HG03521 (cell line): ENCODE measurements at regions not wholly inside any gene's neighbourhood (a gene's known extent, or its start where the extent isn't known, plus 50 kb on each side); places are given as distances from the start of the nearest gene placed in this dataset.
"Not testable (repeated sequence)": the region's sequence is repeated elsewhere in the genome, so short reads cannot be mapped to it uniquely, and the experiment has no call there.

Source experiments
- ATAC-seq: cut with Tn5 transposase; IDR thresholded peaks from one replicate; pipeline ENCODE4 v1.9.1; 2021; ENCODE audit warnings: mild to moderate bottlenecking, moderate library complexity; ENCODE audit not compliant: unreplicated experiment

DNA sequence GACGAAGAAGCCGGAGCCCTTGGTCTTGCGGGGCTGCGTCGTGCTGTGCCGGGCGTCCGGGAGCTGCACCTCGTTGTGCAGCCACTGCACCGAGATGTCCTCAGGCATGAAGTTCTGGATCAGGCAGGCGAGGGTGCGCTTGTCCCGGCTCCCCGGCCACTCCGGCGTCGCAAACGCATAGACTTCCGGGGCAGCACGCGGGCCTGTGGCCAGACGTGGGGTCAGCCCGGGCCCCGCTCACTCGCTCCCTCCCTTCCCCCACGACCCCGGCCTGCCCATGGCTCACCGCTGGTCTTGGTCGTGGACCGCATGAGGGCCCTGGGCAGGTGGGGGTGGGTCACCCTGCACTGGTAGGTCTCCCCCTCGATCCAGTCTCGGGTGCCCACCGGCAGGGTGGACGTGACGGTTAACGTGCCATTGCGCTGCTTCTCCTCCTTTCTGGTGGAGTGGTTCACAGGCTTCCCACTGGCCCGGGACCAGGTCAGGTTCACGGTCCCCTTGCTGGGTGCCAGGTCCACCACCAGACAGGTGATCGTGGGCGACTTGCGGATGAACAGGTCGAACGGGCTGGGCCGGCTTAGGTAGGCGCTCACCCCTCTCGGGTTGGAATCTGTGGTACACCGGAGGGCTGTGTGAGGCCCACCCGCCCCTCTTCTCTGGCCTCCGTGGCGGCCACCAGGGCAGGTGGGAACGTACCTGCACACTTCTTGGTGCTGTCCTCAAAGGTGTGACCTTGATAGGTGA lies 74.0 kb downstream of the TMEM121 start:
- ATAC-seq = not testable (repeated sequence)

DNA sequence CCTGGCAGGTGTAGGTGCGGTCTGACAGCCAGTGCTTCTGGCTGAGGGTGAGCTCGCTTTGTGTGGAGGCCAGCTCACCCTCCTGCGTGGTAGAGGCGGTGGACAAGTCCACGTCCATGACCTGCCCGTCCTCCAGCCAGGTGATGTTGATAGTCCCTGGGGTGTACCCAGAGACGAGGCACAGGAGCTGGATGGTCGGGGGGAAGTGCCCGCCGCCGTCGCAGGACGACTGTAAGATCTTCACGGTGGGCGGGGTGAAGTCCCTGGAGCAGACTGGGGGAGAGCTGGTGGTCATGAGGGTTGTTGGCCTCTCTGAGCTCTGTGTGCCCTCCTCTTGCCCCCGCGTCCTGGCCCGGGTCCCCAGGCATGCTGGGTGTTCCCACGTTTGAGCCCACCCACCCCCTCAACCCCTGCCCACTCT lies 74.6 kb downstream of the TMEM121 start:
- ATAC-seq = no peak

DNA sequence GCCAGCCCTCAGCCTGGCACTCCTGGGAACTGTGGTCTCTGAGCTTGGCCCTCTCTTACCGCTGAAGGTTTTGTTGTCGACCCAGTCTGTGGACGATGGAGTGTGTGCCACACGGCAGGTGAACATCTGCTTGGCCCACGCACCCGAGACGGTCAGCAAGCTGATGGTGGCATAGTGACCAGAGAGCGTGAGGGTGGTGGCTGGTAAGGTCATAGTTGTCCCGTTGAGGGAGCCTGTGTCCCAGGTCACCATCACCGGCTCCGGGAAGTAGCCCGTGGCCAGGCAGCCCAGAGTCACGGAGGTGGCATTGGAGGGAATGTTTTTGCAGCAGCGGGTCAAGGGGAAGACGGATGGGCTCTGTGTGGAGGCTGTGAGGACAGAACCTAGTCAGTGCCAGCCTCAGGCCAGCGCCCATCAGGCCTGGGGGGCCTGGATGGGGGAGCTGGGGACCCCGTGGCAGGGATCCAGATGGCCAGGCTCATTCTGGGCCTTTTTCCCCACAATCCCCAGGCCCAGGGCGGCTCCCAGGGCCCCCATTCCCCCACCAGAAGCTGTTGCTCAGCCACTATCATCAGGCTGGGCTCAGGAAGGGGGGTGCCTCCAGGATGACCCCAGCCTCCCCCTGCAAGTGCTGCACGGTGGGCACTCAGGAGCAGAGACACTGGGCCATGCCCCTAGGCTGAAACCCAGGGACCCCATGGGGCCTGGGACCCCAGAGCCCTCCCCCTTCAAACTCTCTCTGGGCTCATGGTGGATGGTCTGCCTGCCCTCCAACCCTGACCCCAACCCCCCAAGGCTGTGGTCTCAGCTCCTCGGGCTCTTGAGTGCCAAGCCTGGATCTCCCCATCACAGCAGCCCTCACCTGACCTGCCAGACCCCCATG lies 75.2 kb downstream of the TMEM121 start:
- no peak for ATAC-seq

DNA sequence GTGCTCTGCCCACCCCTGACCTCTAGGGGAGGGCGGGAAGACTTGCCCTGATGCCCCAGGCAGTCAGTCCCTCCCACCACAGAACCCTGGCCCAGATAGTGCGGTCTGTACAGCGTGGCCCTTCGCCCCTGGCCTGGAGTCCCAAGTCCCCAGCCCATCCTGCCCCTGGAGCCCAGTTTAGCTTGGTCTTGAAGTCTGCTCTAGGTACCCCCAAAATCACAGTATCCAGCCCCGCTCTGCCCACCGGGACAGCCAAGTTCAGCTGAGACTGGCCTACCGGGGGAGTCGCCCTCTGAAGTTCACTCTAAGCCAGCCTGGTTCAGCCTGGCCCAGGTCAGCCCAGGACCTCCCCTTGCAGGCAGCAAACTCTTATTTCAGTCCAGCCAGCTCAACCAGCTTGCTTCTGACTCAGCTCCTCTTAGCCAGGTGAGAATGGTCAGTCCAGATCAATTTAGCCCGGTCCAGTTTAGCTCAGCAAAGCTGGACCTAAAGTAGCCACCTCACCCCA lies 75.9 kb downstream of the TMEM121 start:
- no peak for ATAC-seq

DNA sequence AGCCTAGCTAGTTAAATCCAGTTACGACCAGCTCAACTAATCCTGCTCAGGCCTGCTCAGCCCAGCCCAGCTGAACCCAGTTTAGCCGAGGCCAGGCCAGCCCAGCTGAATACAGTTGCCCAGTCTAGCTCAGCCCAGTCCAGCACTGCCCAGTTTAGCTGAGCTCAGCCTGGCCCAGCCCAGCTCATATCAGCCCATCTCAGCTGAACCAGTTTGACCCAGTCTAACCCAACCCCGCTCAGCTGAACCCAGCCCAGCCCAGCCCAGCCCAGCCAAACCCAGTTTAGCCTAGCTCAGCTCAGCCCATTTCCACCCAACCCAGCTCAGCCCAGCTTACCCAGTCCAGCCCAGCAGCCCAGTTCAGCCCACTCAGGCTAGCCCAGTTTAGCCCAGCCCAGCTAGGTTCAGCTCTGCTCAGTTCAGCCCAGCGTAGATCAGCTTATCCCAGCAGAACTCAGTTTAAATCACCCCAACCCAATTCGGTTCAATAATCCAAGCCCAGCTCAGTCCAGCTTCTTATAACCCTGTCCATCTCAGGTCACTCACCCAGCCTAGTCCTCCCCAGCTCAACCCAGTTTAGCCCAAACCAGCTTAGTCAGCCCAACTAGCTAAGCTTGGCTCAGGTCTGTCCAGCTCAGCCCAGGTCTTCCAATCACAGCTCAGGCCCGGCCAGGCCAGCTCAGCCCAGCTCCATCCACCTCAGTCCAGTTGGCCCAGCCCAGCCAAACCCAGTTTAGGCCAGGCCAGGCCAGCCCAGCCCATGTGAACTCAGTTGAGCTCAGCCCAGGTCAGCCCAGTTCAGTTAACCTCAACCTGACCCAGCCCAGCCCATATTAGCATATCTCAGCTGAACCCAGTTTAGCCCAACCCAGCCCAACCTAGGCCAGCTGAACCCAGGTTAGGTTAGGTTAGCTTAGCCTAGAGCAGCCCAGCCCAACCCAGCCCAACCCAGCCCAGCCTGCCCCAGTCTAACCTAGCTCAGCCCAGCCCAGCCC lies 76.7 kb downstream of the TMEM121 start:
- no peak for ATAC-seq

DNA sequence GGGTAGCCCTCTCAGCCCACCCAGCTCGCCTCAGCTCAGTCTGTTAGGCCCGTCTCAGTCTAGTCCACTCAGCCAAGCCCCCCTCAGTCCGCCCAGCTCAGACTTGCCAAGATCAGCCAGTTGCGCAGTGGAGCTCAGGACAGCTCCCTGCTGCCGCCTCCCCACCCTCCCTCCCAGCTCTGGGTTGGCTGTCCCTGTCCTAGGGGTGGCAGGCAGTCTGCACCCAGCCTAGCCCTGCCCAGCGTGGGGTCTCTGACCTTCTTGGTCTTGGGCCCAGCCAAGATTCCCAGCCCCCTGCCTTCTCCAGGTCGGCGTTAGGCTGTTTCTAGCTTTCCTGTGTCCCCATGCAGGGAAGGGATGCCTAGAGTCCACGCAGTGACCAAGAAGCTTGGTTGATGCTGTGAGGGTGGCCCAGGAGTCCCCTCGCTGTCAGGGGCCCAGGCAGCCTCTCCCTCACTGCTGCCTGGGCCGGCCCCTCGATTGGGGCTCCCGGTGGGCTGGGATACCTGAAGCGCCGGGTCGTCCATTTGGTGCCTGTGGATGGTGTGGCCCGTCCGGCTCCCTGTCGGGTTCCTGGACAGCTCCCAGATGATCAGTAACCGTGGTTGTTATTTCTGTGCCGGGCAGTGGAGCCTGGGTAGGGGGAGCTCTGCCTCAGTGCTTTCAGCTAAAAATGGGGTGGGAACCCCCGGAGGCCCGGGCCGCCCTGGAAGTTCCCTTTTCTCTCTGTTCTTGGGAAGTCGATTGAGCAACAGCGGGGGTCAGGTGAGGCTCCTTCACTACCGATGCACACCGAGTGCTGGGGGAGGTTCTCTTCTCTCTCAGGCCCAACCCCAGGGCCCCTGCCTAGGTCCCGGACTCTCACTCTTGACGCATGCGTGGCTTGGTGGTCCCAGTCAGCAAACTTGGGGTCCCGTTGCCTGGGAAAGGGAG lies 78.4 kb downstream of the TMEM121 start:
- not testable (repeated sequence) for ATAC-seq

DNA sequence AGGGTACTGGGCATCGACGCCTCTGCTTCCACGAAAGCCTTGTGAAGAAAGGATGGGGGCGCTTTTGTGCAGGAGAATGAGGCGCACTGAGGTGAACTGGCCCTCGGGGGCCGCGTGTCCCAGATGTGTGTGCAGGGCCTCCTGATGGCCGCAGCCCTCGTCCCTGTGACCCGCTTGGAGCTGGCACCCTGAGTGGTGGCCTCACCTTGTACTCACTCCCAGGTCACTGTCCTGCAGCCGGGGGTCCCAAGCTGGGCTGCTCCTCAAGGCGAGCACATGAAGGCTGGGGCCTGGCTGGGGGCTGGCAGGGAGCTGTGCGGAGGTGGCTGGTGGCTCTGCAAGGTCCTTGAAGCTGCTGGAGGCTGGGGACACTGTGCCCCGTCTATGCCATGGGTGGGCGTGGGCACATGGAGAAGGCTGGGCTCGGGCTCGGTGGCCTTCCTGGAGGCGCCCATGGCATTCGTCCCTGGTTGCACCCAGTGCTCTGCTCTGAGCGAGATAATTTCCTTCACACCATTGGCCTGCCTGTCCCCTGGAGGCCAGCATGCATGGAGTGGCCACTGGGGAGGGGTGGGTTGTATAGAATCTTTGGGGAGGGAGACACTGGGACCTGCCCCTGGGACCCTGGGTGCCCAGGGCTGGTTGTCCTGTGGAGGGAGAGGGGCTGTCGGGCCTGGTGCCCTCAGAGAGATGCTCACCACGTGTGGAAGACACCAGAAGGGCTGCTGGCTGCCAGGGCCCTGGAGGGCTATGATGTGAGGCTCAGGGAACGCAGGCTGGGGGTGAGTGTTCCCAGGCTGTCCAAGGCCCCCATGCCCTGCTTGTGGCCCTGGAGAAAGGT lies 79.3 kb downstream of the TMEM121 start:
- no peak for ATAC-seq

DNA sequence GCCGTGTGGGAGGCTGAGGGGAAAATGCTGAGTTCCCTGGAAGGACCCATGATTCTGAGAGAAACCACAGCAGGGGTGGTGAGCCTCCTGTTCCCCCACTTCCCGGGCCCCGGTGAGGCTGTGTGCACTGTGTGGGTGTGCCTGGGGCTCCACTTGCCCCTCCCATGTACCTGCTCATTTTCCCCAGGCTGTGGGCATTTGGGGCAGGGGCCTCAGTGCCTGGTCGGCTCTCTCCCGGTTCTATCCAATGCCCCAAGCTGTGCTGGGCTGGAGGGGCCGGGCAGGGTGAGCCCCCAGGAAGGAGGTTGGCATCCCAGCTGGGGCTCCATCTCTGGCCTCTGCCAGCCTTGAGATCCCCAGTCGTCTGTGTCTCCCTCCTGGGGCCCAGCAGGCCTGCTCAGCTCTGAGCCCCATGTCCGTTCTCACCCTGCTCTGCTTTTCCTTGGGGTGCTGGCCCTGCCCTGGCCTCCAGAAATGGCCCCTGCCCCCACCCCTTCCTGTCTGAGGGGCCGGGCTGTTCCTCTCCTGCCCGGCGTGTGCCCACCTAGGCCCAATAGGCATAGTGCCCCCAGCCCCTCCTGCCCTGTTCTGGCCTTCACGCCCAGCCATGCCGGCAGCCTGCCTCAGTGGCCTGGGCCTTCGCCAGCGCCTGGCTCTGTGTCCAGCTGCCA lies 80.1 kb downstream of the TMEM121 start:
- ATAC-seq = not testable (repeated sequence)

DNA sequence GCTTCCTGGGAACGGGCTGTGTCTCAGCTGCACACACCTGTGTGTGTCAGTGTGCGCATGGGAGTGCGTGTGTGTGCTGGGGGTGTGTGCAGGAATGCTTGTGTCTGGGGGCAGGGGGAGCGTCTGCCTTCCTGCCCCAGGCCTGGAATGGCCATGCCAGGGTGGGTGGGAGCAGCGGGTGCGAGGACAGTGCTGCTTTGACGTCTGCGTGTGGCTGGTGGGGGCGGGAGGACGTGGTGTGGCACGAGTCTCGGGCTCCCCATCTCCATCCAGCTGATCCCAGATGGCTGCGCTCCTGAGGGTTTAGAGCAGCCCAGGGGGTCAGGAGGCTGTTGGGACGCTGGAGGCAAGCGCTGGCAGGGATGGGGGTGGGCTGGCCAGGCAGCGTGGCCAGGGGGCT lies 80.6 kb downstream of the TMEM121 start:
- ATAC-seq = not testable (repeated sequence)

DNA sequence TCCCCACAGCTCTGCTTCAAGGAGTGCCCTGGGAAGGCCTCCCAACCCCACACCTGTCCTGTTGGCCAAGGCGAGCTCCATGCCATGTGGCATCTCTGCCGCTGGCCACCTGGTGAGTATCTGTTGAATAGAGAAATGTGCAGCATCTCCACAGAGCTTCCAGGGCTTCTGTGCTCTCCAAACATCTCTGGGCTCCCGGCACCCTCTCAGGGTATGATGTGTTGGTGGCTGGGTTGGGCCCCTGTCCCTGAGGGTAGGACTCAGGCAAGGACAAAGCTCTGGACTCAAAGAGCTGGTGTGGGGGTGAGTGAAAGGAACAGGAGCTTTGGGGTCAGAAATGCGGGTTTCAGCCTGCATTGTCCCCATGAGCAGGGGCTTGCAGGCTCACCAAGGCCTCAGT lies 88.6 kb downstream of the TMEM121 start:
- ATAC-seq = not testable (repeated sequence)

DNA sequence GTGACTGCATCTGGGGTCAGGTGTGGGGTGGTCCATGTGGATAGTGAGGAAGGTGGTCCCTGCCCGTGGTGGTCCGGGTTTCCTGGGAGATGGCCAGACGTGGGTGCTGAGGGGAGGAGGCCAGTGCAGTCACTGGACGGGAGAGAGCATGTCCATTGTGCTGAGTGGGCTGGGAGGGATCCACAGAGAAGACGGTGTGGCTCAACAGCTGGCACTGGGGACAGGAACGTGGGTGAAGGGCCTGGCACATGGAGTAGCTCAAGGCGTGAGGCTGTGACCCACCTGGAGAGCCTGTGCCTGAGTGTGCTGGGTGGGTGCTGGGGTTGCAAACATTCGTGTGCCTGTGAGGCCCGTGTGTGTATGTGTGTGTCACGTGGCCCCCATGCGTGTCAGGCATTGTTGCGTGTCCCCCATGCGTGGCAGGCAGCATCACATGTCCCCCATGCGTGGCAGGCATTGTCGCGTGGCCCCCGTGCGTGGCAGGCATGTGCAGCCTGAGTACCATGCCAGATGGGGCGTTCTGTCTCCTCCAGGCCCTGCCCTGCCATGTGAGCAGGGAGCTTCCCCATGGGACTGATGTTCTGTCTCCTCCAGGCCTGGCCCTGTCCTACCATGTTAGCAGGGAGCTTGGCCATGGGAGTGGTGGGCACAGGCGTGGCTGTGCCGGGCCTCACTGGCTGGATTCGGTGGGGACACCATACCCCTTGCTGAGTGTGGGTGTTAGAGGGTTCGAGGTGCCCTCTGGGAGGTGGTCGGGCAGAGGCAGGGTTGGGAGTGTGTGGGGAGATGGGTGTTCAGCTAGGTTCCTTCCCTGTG lies 89.8 kb downstream of the TMEM121 start:
- not testable (repeated sequence) for ATAC-seq

DNA sequence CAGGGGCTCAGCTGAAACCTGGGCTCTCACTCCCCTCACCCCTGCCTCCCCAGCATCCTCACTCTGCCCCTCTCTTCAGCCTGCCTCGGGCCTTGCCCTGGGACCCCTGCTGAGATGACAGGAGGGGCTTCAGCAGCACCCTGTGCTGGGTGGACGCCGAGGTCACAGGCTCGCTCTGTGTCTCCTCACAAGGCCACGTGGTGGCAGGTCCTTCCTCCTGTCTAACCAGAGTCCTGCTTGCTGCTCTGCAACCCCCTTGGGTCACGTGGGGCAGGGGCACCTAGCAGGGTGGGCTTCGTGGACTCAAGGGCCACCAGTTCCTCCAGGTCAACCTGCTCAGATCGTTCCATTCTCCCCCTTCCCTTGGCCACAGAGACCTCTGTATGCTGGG lies 90.4 kb downstream of the TMEM121 start:
- no peak for ATAC-seq

DNA sequence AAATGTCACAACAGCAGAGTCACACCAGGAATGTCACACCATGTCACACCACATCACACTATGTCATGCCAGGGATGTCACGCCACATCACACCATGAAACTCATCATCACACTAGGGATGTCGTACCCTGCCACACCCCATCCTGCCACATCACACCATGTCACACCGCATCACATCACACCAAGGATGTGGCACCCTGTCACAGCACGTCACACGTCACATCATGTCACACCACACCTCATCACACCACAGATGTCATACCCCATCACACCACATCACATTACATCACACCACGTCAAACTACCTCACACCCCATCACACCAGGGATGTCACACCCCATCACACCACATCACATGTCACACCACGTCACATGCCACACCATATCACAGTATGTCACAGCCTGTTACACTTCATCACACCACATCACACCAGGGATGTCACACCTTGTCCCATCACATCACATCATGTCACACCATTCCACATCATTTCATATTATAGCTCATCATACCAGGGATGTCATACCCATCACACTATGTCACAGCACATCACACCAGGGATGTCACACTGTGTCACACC lies 90.9 kb downstream of the TMEM121 start:
- no peak for ATAC-seq

DNA sequence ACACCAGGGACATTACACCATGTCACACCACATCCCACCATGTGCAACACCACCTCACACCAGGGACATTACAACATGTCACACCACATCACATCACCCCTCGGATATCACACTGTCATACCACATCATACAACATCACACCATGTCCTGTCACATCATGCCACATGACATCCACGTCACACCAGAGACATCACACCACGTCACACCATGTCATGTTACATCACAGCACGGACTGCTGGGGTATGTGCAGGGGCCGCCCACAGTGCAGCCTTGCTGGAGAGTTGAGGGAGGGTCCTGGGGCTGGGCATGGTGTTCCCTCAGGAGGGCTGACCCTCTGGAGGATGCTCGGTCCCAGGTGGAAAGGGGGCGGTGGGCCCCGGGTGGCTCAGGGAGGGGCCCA lies 91.4 kb downstream of the TMEM121 start:
- not testable (repeated sequence) for ATAC-seq

DNA sequence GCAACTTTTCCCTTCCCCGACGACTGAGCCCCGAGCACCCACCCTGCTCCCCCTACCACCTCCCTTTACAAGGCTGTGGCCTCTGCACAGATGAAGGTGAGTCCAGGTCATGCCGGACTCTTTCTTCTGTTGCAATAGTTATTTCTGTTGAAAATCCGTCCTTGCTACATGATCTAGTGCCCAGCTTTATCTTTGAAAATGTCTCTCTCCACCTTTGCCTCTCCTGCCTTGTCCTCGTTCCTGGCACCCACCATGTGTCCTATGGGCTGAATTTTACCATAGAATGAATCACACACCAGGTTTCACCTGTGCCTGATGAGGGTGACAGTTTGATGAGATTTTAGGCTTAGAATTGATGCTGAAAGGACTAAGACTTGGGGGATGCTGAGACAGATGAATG lies 92.9 kb downstream of the TMEM121 start:
- ATAC-seq = not testable (repeated sequence)

DNA sequence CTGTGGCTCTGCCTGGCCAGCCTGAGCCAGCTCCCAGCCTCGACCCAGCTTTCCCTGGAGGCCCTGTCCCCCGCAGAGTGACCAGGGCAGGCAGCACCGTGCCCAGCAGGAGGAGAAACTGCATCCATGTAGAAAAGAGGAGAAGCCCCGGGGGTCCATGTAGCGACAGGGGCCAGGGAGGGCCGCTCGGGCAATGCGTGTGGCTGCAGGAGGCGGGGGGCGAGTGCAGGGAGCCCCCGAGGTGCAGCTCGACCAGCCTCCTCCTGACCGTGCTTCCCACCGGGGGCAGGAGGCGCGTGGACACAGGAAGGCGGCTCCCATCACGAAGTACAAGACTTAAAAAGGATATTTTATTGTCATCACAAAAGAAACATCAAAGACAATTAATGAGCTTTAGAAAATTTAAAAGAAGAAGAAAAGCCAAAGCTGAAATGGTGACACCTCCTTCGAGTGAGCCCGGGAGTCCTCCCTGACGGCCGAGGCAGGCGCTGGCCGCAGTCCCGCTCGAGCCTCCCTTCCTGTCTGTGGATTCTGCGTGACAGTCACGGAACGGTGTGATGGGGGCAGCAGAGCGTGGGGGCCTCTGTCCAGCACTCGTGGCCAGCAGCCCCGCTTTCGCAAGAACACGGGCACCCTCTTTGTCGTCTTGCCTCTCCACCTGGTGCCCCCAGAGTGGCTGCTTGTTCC lies 93.9 kb downstream of the TMEM121 start:
- ATAC-seq = not testable (repeated sequence)
